K562 (cell line): ENCODE measurements at regions not wholly inside any gene's neighbourhood (a gene's known extent, or its start where the extent isn't known, plus 50 kb on each side); places are given as distances from the start of the nearest gene placed in this dataset.

Source experiments
- ATAC-seq: fragments of 200-7000 bp; cut with Tn5 transposase; 3 replicates; pipeline ENCODE4 v1.9.1; 2020; ENCODE audit warnings: moderate library complexity
- BruUV-seq: library from RNA; stranded (reverse); fragments of 400-500 nt; replicated peaks from 2 replicates; lab custom pipeline; 2021; lab: Mats Ljungman, UMichigan
- CTCF ChIA-PET: fragments of 300-600 bp; formaldehyde crosslinking; extraction: SDS; loops from one replicate; lab custom pipeline; 2021; ENCODE audit warnings: low intra/inter-chr PET ratio; lab: Yijun Ruan, JAX
- POLR2A ChIA-PET: fragments of 300-600, 350-650 bp; sonication (Branson Sonifier 250); formaldehyde crosslinking; extraction: SDS; loops from one replicate; lab custom pipeline; 2021; ENCODE audit warnings: antibody characterized with exemption, inconsistent platforms; lab: Yijun Ruan, JAX
- DNase-seq, 4 experiments: peaks; one replicate each; pipeline versions ENCODE4 v3.0.0 to v3.0.0-alpha.2; 2011 to 2018; ENCODE audit warnings: low spot score in 3 of 4, mixed read lengths in 3 of 4; ENCODE audit errors: extremely low read depth in 1 of 4
- FAIRE-seq: peaks from 2 replicates; lab custom pipeline; 2011; peaks lifted over from hg19 to GRCh38; lab: Jason Lieb, UNC
- H2AFZ ChIP-seq: 2 replicates; pipeline ENCODE4 v1.6.0; 2011; ENCODE audit warnings: low read depth, low read length, control low read depth, inconsistent platforms
- H3K27ac ChIP-seq: fragments of 200-600 bp; 3 replicates; pipeline ENCODE4 v1.8.0; 2011; ENCODE audit warnings: low read depth, mild to moderate bottlenecking, control low read depth, inconsistent platforms, low read length, moderate library complexity, mixed read lengths; ENCODE audit errors: extremely low read depth
- H3K27me3 ChIP-seq, 2 experiments: fragments of 300-600 bp in 1 of 2; 2 replicates in 1 of 2; 3 replicates in 1 of 2; pipeline versions ENCODE4 v1.6.0 to v1.8.0; 2011; ENCODE audit warnings: inconsistent platforms in 2 of 2, low read length in 2 of 2, mild to moderate bottlenecking in 1 of 2, mixed read lengths in 1 of 2, moderate library complexity in 1 of 2; ENCODE audit not compliant: control insufficient read depth in 2 of 2, insufficient read depth in 2 of 2
- H3K36me3 ChIP-seq: fragments of 300-600 bp; 3 replicates; pipeline ENCODE4 v1.8.0; 2011; ENCODE audit warnings: mild to moderate bottlenecking, low read length, inconsistent platforms; ENCODE audit not compliant: control insufficient read depth, insufficient read depth
- H3K4me1 ChIP-seq, 2 experiments: fragments of 200-600 bp in 1 of 2; replicated peaks in 1 of 2; 2 replicates in 1 of 2; 3 replicates in 1 of 2; pipeline versions ENCODE4 v1.5.1 to v1.8.0; 2011; ENCODE audit warnings: inconsistent platforms in 2 of 2, low read length in 2 of 2, mild to moderate bottlenecking in 1 of 2, mixed read lengths in 1 of 2, moderate library complexity in 1 of 2; ENCODE audit not compliant: control insufficient read depth in 2 of 2, insufficient read depth in 2 of 2
- H3K4me2 ChIP-seq: 2 replicates; pipeline ENCODE4 v1.6.1; 2011; ENCODE audit warnings: low read length, control low read depth, inconsistent platforms, mixed read lengths; ENCODE audit not compliant: insufficient read depth
- H3K4me3 ChIP-seq: fragments of 200-600 bp; sonication (generic), shearing (Covaris generic); 2 replicates; pipeline ENCODE4 v1.5.1; 2016; ENCODE audit warnings: control low read depth, inconsistent platforms
- H3K79me2 ChIP-seq: fragments of 200-600 bp; 3 replicates; pipeline ENCODE4 v1.8.0; 2011; ENCODE audit warnings: low read length, inconsistent platforms; ENCODE audit not compliant: control insufficient read depth, insufficient read depth
- H3K9ac ChIP-seq, 2 experiments: 2 replicates each; pipeline versions ENCODE4 v1.6.0 to v1.6.1; 2011; ENCODE audit warnings: low read depth in 2 of 2, low read length in 2 of 2, control low read depth in 1 of 2, inconsistent platforms in 1 of 2, mild to moderate bottlenecking in 1 of 2, mixed read lengths in 1 of 2; ENCODE audit not compliant: insufficient read depth in 1 of 2
- H3K9me1 ChIP-seq: one replicate; pipeline ENCODE4 v1.6.0; 2011; ENCODE audit warnings: inconsistent platforms, mild to moderate bottlenecking, low read length, moderate library complexity; ENCODE audit not compliant: control insufficient read depth, insufficient read depth
- H3K9me3 ChIP-seq: replicated peaks from 2 replicates; pipeline ENCODE4 v1.5.1; 2011; ENCODE audit warnings: low read depth, low read length, inconsistent platforms; ENCODE audit not compliant: control insufficient read depth, insufficient read depth
- H4K20me1 ChIP-seq: replicated peaks from 2 replicates; pipeline ENCODE4 v1.6.1; 2011; ENCODE audit warnings: low read length, inconsistent platforms, mixed read lengths; ENCODE audit not compliant: control insufficient read depth, insufficient read depth
- DLX4 ChIP-seq: fragments of 250-450 bp; sonication (Bioruptor Pico); IDR thresholded peaks from 2 replicates; pipeline ENCODE4 v1.6.1; 2021; ENCODE audit warnings: mild to moderate bottlenecking
- E2F3 ChIP-seq: fragments of 250-450 bp; sonication (Bioruptor Pico); IDR thresholded peaks from 2 replicates; pipeline ENCODE4 v1.4.0; 2020; ENCODE audit warnings: mild to moderate bottlenecking
- GABPB1 ChIP-seq: sonication (generic); formaldehyde crosslinking; IDR thresholded peaks from 2 replicates; pipeline ENCODE4 v1.8.0; 2022; ENCODE audit warnings: mild to moderate bottlenecking, missing genetic modification reagents
- JUN ChIP-seq, 2 experiments: sonication (generic) in 1 of 2; formaldehyde crosslinking in 1 of 2; IDR thresholded peaks; 2 replicates each; pipeline versions ENCODE4 v1.6.1 to v1.8.0; 2012 to 2022; ENCODE audit warnings: borderline replicate concordance in 2 of 2, mild to moderate bottlenecking in 2 of 2, improper control_type of control experiment in 1 of 2, low read depth in 1 of 2, low read length in 1 of 2, missing genetic modification reagents in 1 of 2
- POLR2B ChIP-seq: fragments of 450-650 bp; IDR thresholded peaks from 2 replicates; pipeline ENCODE4 v1.6.1; 2018; ENCODE audit warnings: low read depth; ENCODE audit not compliant: partially characterized antibody
- RCOR1 ChIP-seq, 2 experiments: IDR thresholded peaks; 2 replicates each; pipeline ENCODE4 v1.6.1; 2012; ENCODE audit warnings: low read depth in 2 of 2, low read length in 2 of 2, borderline replicate concordance in 1 of 2, improper control_type of control experiment in 1 of 2
- SMARCE1 ChIP-seq: fragments of 450-650 bp; IDR thresholded peaks from 2 replicates; pipeline ENCODE4 v1.7.1; 2016; ENCODE audit warnings: mild to moderate bottlenecking
- SREBF1 ChIP-seq: fragments of 150-350 bp; IDR thresholded peaks from 2 replicates; pipeline ENCODE4 v1.6.1; 2014; ENCODE audit warnings: antibody characterized with exemption, low read depth, low read length, borderline replicate concordance
- SRSF9 ChIP-seq: fragments of 200-400 bp; formaldehyde crosslinking; IDR thresholded peaks from 2 replicates; pipeline ENCODE4 v1.6.1; 2017; ENCODE audit warnings: low read depth, low read length, borderline replicate concordance
- TCF7 ChIP-seq: sonication (generic); IDR thresholded peaks from 2 replicates; pipeline ENCODE4 v1.6.1; 2016; ENCODE audit warnings: antibody characterized with exemption, borderline replicate concordance
- ZBTB11 ChIP-seq, 3 experiments: fragments of 200-800 bp in 1 of 3; fragments of 250-450 bp in 1 of 3; fragments of 450-650 bp in 1 of 3; sonication (Bioruptor Pico) in 1 of 3; sonication (Bioruptor generic) in 1 of 3; formaldehyde crosslinking in 1 of 3; IDR thresholded peaks; 2 replicates each; pipeline versions ENCODE4 v1.6.1 to v1.8.0; 2016 to 2022; ENCODE audit warnings: mild to moderate bottlenecking in 2 of 3, missing genetic modification characterization in 2 of 3, missing compliant biosample characterization in 1 of 3, moderate library complexity in 1 of 3
- ZNF639 ChIP-seq, 2 experiments: fragments of 200-800 bp in 1 of 2; sonication (Bioruptor generic) in 1 of 2; sonication (generic) in 1 of 2; formaldehyde crosslinking in 1 of 2; IDR thresholded peaks in 1 of 2; conservative IDR thresholded peaks in 1 of 2; 2 replicates each; pipeline versions ENCODE4 v1.5.0 to v1.6.1; 2016 to 2020; ENCODE audit warnings: missing compliant biosample characterization in 1 of 2, missing genetic modification characterization in 1 of 2, missing genetic modification reagents in 1 of 2
- WGBS: fragments of 100-300 bp; shearing (Covaris generic); methylation state at CpG from one replicate; pipeline ENCODE4 v1.1.6; 2016; ENCODE audit warnings: low coverage, mixed read lengths; ENCODE audit not compliant: insufficient coverage; ENCODE audit errors: missing lambda C conversion rate; 5-methylcytosine and 5-hydroxymethylcytosine counted together
- in situ Hi-C: fragments of 300-500 bp; cut with MboI; formaldehyde crosslinking; loops from 4 replicates; pipeline ENCODE4 v1.15.0; 2018; ENCODE audit warnings: inconsistent platforms, mixed read lengths
- intact Hi-C: fragments of 100-400 bp; cut with micrococcal nuclease; formaldehyde crosslinking; loops from 2 replicates; pipeline ENCODE4 v1.14.2; 2022

GRCh38 chr22:27578937-27579617 lies 222.5 kb downstream of the MN1 start (continued):
- no peak for TF ChIP-seq ZBTB11 (CRISPR knock-in tag; IDR thresholded peaks at IDR 0.05)
- TF ChIP-seq E2F3 (CRISPR knock-in tag), result no peak
- TF ChIP-seq, all 486 proteins: peak for 0

- BruUV-seq, result no TSS peak
- no peaks in the 10 kb centered on the region for H3K9me1 ChIP-seq
- no peak for ATAC-seq
- H3K36me3 ChIP-seq, result no peaks in the 10 kb centered on the region
- H3K4me1 ChIP-seq, result no peaks in the 10 kb centered on the region; a peak in 1 of 5 replicates
- ChIA-PET POLR2A (no interaction called here), CTCF (no interaction called here)
- no peaks in the 10 kb centered on the region; the same call in 1 of the 2 replicates for H4K20me1 ChIP-seq
- no peak overlapping the region for H3K4me3 ChIP-seq
- H3K27ac ChIP-seq, result no peak overlapping the region
- FAIRE-seq, result no peak
- no peak overlapping the region for H3K9ac ChIP-seq
- intact Hi-C loops (no loop called here), in situ Hi-C loops (no loop called here)
- no peaks in the 10 kb centered on the region for H3K9me3 ChIP-seq
- H3K4me2 ChIP-seq, result no peak overlapping the region
- DNase-seq, result no peak
- H3K27me3 ChIP-seq, result peaks cover 15 to 61% of the 10 kb centered on the region in 2 experiments
- H2AFZ ChIP-seq, result no peak overlapping the region
- no peaks in the 10 kb centered on the region for H3K79me2 ChIP-seq
- 4% methylated on average over 13 of the region's 13 CpGs for WGBS
- no peak for TF ChIP-seq TCF7
- TF ChIP-seq SREBF1, result no peak
- TF ChIP-seq POLR2B, result no peak
- TF ChIP-seq GABPB1 (CRISPR knock-in tag), result no peak
- TF ChIP-seq JUN (IDR thresholded peaks at IDR 0.05; ENCODE audit: borderline replicate concordance, low read depth, low read length), result no peak
- TF ChIP-seq JUN (CRISPR knock-in tag; IDR thresholded peaks at IDR 0.05; ENCODE audit: borderline replicate concordance), result no peak
- no peak for TF ChIP-seq ZNF639 (CRISPR knock-in tag; conservative IDR thresholded peaks at IDR 0.05 in 1 of 2, IDR thresholded peaks at IDR 0.05 in 1 of 2)
- no peak for TF ChIP-seq RCOR1 (IDR thresholded peaks at IDR 0.05; ENCODE audit: borderline replicate concordance in 1 of 2, low read depth in 2 of 2, low read length in 2 of 2)
- TF ChIP-seq SRSF9, result no peak
- TF ChIP-seq DLX4, result no peak
- TF ChIP-seq SMARCE1, result no peak
Measured at GRCh38 chr22:27580311-27580897, 221.2 kb downstream of the MN1 start.
